SK-N-SH (cell line): ENCODE measurements at regions not wholly inside any gene's neighbourhood (a gene's known extent, or its start where the extent isn't known, plus 50 kb on each side); places are given as distances from the start of the nearest gene placed in this dataset.

Experiments
- CTCF ChIP-seq: fragments of 200-600 bp; sonication (generic); IDR thresholded peaks from 2 replicates; pipeline ENCODE4 v1.6.1; 2017; ENCODE audit warnings: antibody characterized with exemption, mild to moderate bottlenecking, moderate library complexity
- EZH2phosphoT487 ChIP-seq: fragments of 200-600 bp; sonication (generic); IDR thresholded peaks from 2 replicates; pipeline ENCODE4 v1.6.1; 2017; ENCODE audit warnings: low read depth, mixed run types, mild to moderate bottlenecking, antibody characterized with exemption, moderate library complexity, borderline replicate concordance
- FOXJ3 ChIP-seq: sonication (generic); formaldehyde crosslinking; IDR thresholded peaks from 2 replicates; pipeline ENCODE4 v1.5.1; 2020; ENCODE audit warnings: mild to moderate bottlenecking, missing genetic modification reagents
- GABPA ChIP-seq: IDR thresholded peaks from 2 replicates; pipeline ENCODE4 v1.4.0; 2012; ENCODE audit warnings: low read depth, mild to moderate bottlenecking
- MXI1 ChIP-seq: IDR thresholded peaks from 2 replicates; pipeline ENCODE4 v1.6.1; 2012; ENCODE audit warnings: mild to moderate bottlenecking, low read depth, low read length, improper control_type of control experiment
- PBX3 ChIP-seq: IDR thresholded peaks from 2 replicates; pipeline ENCODE4; 2012
- POLR2AphosphoS5 ChIP-seq: IDR thresholded peaks from 2 replicates; pipeline ENCODE4 v1.6.1; 2012; ENCODE audit warnings: low read depth, low read length
- RAD21 ChIP-seq: IDR thresholded peaks from 2 replicates; pipeline ENCODE4 v1.6.1; 2012; ENCODE audit warnings: mild to moderate bottlenecking, low read length
- REST ChIP-seq: IDR thresholded peaks from 2 replicates; pipeline ENCODE4 v1.6.1; 2012; ENCODE audit warnings: mild to moderate bottlenecking, low read depth, low read length, moderate library complexity
- SIN3A ChIP-seq: IDR thresholded peaks from 2 replicates; pipeline ENCODE4 v1.6.1; 2012; ENCODE audit warnings: low read depth, mild to moderate bottlenecking, low read length, moderate library complexity, borderline replicate concordance
- TCF12 ChIP-seq: IDR thresholded peaks from 2 replicates; pipeline ENCODE4 v1.4.0; 2012
- USF2 ChIP-seq: fragments of 150-350 bp; IDR thresholded peaks from 2 replicates; pipeline ENCODE4 v1.6.1; 2017; ENCODE audit warnings: antibody characterized with exemption, low read length, low read depth, borderline replicate concordance
- ZBTB33 ChIP-seq: IDR thresholded peaks from 2 replicates; pipeline ENCODE4 v1.4.0; 2012; ENCODE audit warnings: low read depth, borderline replicate concordance

- TF ChIP-seq POLR2AphosphoS5 (no peak), PBX3 (no peak), MXI1 (no peak), CTCF (no peak), USF2 (no peak), ZBTB33 (no peak), GABPA (no peak), REST (no peak), TCF12 (no peak), EZH2phosphoT487 (no peak), FOXJ3 (no peak), SIN3A (no peak), RAD21 (no peak)
These were observed 2458.5 kb downstream of the ARAP2 start for GRCh38 chr4:33785843-33786242.
